ENCODE measurements at regions not wholly inside any gene's neighbourhood (a gene's known extent, or its start where the extent isn't known, plus 50 kb on each side); places are given as distances from the start of the nearest gene placed in this dataset.

- Histone ChIP-seq H3K27me3 (no peaks in the 10 kb centered on the region), H3K9me3 (no peaks in the 10 kb centered on the region), H3K4me1 (no peaks in the 10 kb centered on the region), H3K36me3 (no peaks in the 10 kb centered on the region), H3K4me3 (no peak overlapping the region), H3K27ac (no peak overlapping the region)
- intact Hi-C loops (cut with DNase I): no loop called here
- no peak for TF ChIP-seq CTCF (IDR thresholded peaks at IDR 0.05)
- DNase-seq: no peak
- no peak for ATAC-seq
Observed at GRCh38 chr5:104785097-104785496, 1222.5 kb upstream of the NUDT12 start.

GRCh38 chr5:104774372-104774771 is 1211.8 kb upstream of the NUDT12 start:
- no peak overlapping the region for H3K27ac ChIP-seq
- no peak for TF ChIP-seq CTCF (IDR thresholded peaks at IDR 0.05)
- intact Hi-C loops (cut with DNase I): no loop called here
- H3K27me3 ChIP-seq: no peaks in the 10 kb centered on the region
- H3K36me3 ChIP-seq: no peaks in the 10 kb centered on the region
- H3K4me1 ChIP-seq: no peaks in the 10 kb centered on the region
- no peak overlapping the region for H3K4me3 ChIP-seq
- no peak for ATAC-seq
- DNase-seq: no peak
- no peaks in the 10 kb centered on the region for H3K9me3 ChIP-seq

DNA sequence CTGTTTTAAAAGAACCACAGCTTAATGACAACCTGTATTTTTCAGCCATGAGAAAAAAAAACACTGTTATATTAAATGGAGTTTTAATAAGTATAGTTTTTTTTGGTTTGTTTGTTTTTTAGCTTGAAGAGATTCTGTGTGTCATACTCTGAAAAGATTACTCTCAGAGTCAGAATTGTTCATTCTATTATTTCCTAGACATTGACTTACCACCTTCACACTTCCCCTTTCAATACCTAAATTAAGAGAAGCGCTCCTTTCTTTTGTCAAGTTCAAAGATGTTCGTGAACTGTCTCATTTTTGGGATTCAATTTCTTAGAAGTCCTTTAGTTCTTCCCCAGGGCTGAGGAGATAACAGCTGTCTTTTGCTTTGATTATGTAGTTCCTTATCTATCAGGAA is 1201.6 kb upstream of the NUDT12 start:
- intact Hi-C loops (cut with DNase I): no loop called here
- Histone ChIP-seq H3K27ac (no peak overlapping the region), H3K4me1 (no peaks in the 10 kb centered on the region), H3K4me3 (no peak overlapping the region), H3K9me3 (no peaks in the 10 kb centered on the region), H3K27me3 (no peaks in the 10 kb centered on the region), H3K36me3 (no peaks in the 10 kb centered on the region)
- ATAC-seq: no peak
- TF ChIP-seq CTCF (IDR thresholded peaks at IDR 0.05): no peak
- no peak for DNase-seq

- no peak for DNase-seq
- no peak for ATAC-seq
- H3K27me3 ChIP-seq: no peaks in the 10 kb centered on the region
- TF ChIP-seq CTCF (IDR thresholded peaks at IDR 0.05): no peak
- H3K4me1 ChIP-seq: no peaks in the 10 kb centered on the region
- H3K27ac ChIP-seq: no peak overlapping the region
- H3K9me3 ChIP-seq: no peaks in the 10 kb centered on the region
- H3K4me3 ChIP-seq: no peak overlapping the region
- intact Hi-C loops (cut with DNase I): no loop called here
- no peaks in the 10 kb centered on the region for H3K36me3 ChIP-seq
Observed at GRCh38 chr5:104763216-104763615, 1200.6 kb upstream of the NUDT12 start.

DNA sequence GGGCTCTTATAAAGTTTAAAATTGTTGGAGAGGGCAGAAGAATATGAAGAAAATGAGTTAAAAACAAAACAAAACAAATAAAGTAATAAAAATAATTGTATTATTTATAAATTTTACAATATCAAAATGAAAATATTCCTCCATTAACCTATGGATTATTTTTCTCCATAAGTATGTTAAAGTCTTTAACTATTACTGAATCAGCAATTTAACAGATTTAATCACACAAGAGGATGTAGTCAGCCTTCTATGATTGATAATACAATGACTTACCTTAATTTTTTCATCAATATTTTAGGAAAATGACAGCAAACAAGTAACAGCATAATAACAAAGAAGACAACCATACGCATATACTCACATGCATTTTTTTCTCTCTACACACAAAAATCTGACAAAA is 1195.3 kb upstream of the NUDT12 start:
- no peak for ATAC-seq
- H3K27me3 ChIP-seq: no peaks in the 10 kb centered on the region

More for the DNA sequence above, 1195.3 kb upstream of the NUDT12 start:
- no peaks in the 10 kb centered on the region for H3K4me1 ChIP-seq
- no peak overlapping the region for H3K27ac ChIP-seq
- no peak overlapping the region for H3K4me3 ChIP-seq
- intact Hi-C loops (cut with DNase I): no loop called here
- H3K9me3 ChIP-seq: no peaks in the 10 kb centered on the region
- H3K36me3 ChIP-seq: no peaks in the 10 kb centered on the region
- no peak for TF ChIP-seq CTCF (IDR thresholded peaks at IDR 0.05)
- no peak for DNase-seq
